ENCODE measurements at regions not wholly inside any gene's neighbourhood (a gene's known extent, or its start where the extent isn't known, plus 50 kb on each side); places are given as distances from the start of the nearest gene placed in this dataset.
"Not testable (repeated sequence)": the region's sequence is repeated elsewhere in the genome, so short reads cannot be mapped to it uniquely, and the experiment has no call there.

DNA sequence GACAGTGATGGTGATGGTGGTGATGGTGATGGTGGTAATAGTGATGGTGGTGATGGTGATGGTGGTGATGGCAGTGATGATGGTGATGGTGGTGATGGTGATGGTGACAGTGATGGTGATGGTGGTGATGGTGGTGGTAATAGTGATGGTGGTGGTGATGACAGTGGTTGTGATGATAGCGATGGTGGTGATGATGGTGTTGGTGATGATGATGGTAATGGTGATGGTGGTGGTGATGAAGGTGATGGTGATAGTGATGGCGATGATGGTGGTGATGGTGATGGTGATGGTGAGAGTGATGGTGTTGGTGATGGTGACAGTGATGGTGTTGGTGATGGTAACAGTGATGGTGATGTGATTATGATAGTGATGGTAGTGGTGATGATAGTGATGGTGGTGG is 94.3 kb downstream of the ASB1 start:
- no peak for DNase-seq (ENCODE audit: low read depth in 2 of 2)

- DNase-seq (ENCODE audit: low read depth in 2 of 2) = no peak
Observed at GRCh38 chr2:238521870-238522269, 95.1 kb downstream of the ASB1 start.

DNA sequence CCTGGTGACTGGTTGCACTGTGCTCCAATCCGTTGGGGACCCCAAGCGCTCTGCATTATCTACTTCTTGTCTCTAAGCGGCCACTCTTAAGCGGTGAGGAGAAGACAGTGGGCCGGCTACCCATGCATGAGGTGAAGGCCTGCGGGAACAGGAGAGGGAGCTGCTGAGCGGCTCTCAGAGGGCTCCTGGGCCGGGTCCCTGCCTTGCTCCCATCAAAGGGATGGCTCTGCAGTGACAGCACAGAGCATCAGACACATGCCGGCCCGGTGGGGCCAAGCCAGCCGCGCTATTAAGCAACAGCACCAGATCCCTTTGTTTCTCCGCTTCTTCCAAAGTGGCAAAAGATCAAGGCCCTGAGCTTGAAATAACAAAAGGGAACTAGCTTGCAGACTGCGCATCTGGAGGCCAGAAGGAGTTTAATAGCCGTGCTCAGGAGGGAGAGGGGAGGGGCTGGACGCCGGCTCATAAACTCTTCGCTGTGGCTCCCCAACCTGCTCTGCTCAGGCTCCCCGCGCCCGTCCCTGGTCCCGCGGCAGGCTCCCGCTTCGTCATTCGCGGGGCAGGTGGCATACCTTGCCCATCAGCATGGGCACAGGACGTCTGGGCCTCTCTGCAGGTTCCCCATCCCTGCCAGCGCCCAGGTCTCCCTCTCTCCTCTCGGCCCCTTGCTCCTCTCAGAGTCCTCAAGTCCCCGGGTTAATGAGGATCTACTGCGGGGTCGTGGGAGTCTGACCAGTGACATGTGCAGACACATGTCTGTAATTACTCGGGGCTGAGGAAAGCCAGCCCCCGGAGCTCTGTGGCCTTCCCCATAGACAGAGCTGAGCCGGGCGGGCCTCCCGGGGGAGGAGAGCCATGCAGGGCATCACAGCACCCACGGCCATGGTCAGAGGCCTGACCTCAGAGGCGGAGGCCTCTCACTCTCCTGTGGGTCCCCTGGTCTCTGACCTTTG is 96.7 kb downstream of the ASB1 start:
- no peak for DNase-seq (ENCODE audit: low read depth in 2 of 2)

DNA sequence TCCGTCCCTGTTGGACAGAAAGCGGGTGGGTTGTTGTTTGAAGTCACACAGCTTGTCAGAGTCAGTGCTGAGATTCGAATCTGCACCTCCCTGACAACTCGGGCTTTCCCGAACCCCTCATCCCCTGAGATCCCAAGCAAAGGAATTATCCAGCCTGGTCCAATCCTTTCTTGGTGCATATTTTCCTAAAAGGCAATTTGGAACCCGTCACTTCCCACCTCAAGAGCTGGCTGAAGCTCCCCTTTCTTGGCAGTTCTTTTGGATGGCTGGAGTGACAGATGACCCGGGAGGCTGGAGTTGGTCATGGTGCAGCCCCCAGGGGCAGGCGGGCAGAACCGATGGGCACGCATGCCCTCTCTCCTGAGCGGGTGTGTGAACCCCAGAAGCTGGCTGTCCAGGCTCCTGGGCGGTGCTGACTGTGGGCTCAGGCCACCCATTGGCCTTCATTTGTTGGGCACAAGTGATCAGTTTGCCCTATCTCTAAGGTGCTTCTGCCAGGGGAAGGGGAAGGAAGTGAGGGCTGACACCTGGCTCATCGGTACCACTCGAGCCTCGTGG is 97.8 kb downstream of the ASB1 start:
- no peak for DNase-seq (ENCODE audit: low read depth in 2 of 2)

GRCh38 chr2:238525990-238526389 is 99.3 kb downstream of the ASB1 start:
- no peak for DNase-seq (ENCODE audit: low read depth in 2 of 2)

DNA sequence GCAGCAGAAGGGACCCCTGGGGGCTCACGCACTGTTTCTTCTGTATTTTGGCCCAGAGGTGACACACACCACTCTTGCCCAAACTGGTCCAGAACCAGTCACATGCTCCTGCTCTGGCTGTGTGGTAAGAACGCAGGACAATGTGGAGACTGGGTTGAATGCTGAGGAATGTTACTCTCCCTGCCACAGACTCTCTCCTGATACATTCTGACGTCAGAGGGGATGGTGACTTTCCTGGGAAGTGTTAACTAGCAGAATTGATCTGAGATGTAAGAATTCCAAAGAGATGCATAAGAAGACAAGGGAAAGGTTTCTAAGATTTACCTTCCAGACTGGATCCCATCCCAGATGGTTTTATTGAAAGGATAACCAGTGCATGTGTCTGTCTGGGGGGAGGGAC is 100.8 kb downstream of the ASB1 start:
- no peak for DNase-seq (ENCODE audit: low read depth in 2 of 2)

DNA sequence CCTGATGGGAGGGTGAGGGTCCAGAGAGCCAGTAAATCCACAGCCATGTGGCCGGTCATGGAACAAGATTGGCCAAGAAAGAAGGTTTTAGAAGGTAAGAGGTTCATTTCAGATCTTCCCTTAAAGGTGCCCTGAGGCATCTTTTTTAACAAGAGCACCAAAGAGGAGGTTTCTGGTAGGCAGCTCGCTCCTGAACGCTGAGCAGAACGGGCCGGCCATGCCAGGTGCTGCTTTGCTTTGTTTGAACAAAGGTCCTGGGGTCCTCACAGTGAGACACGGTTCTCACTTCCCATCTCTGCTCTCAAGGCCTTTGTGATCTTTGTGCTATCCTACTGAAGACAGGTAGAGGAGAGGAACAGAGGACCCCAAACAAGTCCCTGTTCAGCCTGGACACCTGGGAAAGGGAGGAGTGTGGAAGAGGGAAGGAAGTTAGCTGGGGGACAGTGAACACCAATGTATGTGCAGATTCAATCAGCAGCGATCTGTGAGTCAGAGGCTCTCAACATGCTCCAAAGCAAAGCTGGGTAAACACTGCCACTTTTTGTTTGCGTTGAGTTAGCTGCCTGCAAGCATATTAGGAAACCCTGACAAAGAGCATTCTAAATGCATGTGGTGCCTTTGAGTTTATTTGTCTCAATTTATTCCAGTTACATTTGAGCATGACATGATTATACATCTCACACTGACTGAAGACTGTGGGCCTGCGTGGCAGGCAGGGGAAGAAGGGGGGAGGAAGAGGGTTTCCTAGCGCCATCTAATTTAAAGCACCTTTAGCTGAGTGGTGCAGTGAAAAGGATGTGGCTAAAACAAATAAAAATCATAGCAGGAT is 102.4 kb downstream of the ASB1 start:
- DNase-seq (ENCODE audit: low read depth in 2 of 2) = no peak

GRCh38 chr2:238531017-238531645 is 104.4 kb downstream of the ASB1 start:
- DNase-seq (ENCODE audit: low read depth in 2 of 2) = not testable (repeated sequence)

DNA sequence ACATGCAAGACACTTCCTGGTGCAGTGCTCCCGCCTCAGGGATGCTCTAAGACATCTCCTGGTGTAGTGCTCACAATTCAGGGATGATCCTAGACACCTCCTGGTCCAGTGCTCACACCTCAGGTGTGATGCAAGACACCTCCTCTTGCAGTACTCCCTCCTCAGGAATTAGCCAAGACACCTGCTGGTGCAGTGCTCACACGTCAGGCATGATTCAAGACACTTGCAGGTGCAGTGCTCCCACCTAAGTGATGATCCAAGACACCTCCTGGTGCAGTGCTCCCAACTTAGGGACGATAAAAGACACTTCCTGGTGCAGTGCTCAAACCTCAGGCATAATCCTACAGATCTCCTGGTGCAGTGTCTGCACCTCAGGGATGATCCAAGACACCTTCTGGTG is 117.0 kb downstream of the ASB1 start:
- DNase-seq (ENCODE audit: low read depth in 2 of 2) = not testable (repeated sequence)

DNA sequence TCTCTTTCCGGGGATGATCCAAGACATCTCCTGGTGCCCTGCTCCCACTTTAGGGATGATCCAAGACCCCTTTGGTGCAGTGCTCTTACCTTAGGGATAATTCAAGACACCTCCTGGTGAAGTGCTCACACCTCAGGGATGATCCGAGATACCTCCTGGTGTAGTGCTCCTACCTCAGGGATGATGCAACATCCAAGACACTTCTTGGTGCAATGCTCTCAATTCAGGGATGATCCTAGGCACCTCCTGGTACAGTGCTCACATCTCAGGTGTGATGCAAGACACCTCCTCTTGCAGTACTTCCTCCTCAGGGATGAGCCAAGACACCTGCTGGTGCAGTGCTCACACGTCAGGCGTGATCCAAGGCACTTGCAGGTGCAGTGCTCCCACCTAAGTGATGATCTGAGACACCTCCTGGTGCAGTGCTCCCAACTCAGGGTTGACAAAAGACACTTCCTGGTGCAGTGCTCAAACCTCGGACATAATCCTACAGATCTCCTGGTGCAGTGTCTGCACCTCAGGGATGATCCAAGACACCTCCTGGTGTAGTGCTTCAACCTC is 122.3 kb downstream of the ASB1 start:
- no peak for DNase-seq (ENCODE audit: low read depth in 2 of 2)

DNA sequence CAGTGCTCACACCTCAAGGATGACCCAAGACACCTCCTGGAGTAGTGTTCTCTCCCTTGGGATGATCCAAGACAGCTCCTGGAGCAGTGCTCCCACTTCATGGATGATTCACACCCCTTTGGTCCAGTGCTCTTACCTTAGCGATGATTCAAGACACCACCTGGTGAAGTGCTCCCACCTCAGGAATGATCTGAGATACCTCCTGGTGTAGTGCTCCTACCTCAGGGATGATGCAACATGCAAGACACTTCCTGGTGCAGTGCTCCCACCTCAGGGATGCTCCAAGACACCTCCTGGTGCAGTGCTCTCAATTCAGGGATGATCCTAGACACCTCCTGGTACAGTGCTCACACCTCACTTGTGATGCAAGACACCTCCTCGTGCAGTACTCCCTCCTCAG is 123.1 kb downstream of the ASB1 start:
- no peak for DNase-seq (ENCODE audit: low read depth in 2 of 2)

- DNase-seq (ENCODE audit: low read depth in 2 of 2) = no peak
Observed at GRCh38 chr2:238551091-238551490, 124.4 kb downstream of the ASB1 start.

DNA sequence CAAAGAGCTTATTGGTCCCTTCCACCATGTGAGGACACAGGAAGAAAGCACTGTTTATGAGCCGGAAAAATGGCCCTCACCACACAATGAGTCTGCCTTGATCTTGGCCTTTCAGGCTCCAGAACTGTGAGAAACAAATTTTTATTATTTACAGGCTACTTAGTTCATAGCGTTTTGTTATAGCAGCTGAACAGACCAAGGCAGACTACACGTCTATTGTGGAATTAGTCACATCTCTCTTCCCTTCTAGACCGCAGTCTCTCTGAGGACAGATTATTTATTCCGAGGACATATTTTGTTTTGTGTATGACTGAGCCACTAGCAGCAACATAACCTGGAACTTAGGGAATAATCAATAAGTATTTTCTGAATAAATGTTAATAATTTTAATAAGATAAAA is 125.5 kb downstream of the ASB1 start:
- DNase-seq (ENCODE audit: low read depth in 2 of 2) = no peak

- DNase-seq (ENCODE audit: low read depth in 2 of 2) = no peak
Observed at GRCh38 chr2:238553159-238553558, 126.4 kb downstream of the ASB1 start.

DNA sequence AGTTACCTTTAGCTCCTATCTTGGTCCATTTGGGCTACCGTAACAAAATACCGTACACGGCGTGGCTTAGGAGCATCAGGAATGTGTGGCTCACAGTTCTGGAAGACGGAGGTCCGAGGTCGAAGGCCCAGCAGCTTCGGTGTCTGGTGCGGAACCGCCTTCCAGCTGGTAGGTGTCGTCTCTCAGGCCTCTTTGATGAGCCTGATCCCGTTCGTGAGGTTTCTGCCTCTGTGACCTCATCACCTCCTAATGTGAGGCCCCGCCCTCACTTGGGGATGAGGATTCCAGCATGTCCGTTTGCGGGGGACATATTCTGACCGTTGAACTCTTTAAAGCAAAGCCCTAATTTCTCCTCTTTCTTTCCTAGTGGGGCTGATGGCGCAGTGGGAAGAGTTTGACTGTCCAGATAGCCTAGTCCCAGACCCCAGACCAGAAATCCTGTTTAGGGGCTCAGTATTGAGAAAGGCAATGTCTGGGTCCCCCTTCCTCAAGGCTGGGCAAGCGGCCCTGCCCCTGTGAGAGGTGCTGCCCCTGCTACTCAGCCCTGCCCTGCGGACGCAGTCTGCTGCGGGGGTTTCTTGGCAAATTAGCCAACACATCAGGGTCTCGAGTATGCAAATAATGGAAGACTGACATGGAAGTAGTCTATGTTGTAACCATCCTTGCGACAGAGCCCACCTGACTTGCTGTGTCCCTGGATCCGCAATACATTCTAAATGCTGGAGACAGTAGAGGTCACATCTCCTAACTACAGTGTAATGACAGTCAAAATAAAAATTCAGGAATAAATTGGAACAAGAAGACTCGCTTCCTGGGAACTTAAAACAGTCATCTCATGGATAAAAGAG is 128.0 kb downstream of the ASB1 start:
- DNase-seq (ENCODE audit: low read depth in 2 of 2) = no peak

DNA sequence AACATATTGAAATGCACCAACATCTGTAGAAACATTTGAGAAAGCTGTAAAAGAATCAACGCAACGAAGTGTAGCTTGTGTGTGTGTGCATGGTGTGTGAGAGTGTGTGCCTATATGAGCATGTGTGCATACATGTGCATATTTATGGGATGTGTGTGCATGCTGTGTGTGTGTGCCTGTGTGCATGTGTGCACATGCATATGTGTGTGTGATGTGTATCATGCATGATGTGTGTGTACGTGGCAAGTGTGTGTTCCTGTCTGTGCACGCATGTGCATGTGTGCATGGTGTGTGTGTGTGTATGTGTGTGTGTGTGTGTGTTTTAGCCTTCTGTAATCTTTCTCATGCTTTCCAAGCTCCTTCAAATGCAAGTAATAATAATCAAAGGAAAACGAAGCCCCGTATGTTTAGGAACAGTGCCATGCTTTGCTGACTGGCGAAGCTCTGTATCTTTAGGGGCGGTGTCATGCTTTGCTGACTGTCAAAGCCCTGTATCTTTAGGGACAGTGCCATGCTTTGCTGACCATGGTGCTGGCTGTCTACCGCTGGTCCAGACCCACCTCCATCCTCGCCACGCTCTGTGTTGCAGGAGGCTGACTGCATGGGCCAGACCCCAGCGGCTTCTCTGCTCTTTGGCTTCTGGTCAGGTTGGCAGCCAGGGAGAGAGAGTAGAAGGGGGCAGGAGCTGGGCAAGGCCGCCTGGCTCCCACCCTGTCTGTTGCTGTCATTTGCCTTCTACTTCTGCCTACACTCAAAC is 129.2 kb downstream of the ASB1 start:
- no peak for DNase-seq (ENCODE audit: low read depth in 2 of 2)

DNA sequence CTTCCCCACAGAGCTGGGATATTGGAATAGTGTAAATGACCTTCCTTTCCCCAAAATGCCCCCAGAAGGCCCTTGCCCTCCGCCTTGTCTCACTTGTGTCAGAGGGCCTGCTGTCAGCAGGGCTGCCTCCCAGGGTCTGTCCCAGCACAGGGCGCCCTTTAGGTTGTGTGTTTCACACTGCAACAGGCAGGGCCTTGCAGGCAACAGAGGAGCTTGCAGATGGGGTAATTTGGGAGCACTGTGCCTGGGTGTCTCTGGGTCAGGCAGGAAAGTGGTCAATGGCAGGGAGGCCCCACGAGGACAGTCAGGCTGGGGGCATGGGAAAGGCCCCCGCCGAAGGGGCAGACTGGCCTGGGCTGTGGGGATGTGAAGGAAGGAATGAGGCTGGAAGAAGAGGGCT is 130.7 kb downstream of the ASB1 start:
- no peak for DNase-seq (ENCODE audit: low read depth in 2 of 2)

- no peak for DNase-seq (ENCODE audit: low read depth in 2 of 2)
Observed at GRCh38 chr2:238557936-238558335, 131.2 kb downstream of the ASB1 start.

- no peak for DNase-seq (ENCODE audit: low read depth in 2 of 2)
Observed at GRCh38 chr2:238558456-238559099, 131.9 kb downstream of the ASB1 start.

DNA sequence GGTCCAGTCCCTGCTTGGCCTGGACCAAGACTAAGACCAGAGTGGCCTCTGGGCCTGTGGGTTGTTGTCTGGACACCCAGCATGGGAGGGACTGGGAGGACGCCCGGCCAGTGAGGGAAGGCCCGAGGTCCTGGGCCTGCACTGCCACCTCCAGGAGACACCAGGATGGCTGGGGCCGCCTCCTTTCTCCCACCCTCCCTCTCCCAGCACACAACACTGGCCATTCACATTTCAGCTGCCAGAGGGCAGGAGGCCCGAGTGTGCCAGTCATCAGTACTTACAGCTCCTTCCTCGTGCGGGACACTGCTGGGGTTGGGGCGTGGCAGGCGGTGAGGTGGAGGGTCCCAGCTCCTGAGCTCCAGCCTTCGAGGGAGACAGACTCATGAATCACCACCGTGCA is 133.5 kb downstream of the ASB1 start:
- DNase-seq (ENCODE audit: low read depth in 2 of 2) = no peak

Data from activated CD4-positive, alpha-beta T cell treated with anti-CD3 and anti-CD28 coated beads for 24 hours (primary cell).